Retina (tissue), 1 donor: ENCODE measurements at regions not wholly inside any gene's neighbourhood (a gene's known extent, or its start where the extent isn't known, plus 50 kb on each side); places are given as distances from the start of the nearest gene placed in this dataset.
"Not testable (repeated sequence)": the region's sequence is repeated elsewhere in the genome, so short reads cannot be mapped to it uniquely, and the experiment has no call there.

ENCODE experiments used
- DNase-seq: peaks from one replicate; pipeline ENCODE4 v3.0.0-alpha.2; 2016

DNA sequence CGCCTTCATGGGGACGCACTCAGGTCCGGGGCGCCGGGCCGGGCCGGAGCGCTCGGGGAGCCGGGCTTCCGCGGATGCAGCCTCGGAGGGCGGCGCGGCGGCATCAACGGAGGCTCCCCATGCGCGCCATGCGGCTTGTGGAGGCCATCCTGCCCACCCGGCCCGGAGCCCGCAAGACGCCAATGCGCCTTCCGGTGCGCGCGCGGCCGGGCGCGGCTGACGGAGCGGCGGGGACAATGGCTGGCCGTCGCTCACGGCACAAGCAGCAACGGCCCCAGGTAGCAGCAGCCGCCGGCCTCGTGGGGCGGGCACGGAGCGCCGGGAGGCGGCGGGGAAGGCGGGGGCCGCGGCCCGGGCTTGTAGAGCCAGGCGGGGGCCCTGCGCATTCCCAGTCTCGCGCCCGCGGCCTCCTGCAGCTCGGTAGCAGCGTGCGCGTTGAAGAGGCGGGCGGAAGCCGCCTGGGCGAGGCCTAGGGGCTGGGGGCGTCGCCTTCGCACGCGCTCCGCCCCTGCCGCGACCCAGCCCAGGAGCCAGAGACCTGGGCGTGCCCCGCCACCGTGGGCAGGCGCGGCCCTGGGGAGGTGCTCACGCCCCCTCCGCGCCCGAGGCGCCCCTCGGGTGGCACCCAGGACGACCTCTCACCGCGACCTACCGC, 168.6 kb upstream of the PRKX start:
- DNase-seq, result not testable (repeated sequence)

DNA sequence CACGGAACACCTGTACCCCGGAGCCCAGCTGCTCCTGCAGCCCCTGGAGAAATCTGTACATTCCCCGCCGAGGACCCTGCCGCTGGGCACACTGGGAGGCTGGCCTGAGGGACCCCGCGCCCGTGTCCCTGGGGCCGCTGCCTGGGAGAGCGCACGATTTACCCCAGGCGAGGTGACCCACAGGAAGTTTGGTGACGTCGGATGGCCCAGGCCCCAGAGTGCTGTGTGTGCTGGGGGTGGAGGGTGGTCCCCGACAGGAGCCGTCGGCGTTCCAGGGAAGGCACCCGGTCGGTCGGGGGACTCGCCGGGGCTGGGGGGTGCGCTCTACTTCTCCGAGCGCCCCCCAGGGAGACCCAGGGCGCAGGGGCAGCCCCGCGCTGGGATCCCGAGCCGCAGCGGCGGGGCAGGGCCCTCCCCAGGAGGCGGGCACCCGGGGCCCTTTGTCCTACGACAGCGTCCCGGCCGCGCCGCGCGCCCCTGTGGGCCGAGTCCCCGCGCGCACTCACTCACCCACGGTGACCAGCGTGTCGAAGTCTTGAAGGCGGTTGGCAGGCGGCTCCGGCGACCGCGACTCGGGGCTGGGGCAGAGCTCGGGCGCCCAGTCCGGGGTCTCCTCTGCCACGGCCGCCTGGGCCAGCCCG, 167.9 kb upstream of the PRKX start:
- DNase-seq, result not testable (repeated sequence)

DNA sequence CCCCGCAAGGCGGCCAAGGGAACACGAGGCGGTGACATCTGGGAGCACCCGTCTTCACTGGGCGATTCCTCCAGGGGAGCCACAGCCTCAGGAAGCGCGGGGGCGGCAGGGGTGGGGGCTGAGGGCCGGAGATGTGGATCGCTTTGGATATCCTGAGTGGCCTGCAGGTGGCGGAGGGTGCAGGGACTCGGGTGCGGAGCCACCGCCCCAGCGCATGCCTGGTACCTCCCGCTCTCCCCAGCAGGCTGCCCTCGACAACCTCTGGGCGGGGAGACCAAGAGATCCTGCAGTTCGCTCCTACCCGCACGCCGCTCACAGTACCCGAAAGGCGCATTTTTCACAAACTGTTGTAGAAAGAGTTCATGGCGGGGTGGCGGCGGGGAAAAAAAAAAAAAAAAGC, 162.9 kb upstream of the PRKX start:
- not testable (repeated sequence) for DNase-seq

DNA sequence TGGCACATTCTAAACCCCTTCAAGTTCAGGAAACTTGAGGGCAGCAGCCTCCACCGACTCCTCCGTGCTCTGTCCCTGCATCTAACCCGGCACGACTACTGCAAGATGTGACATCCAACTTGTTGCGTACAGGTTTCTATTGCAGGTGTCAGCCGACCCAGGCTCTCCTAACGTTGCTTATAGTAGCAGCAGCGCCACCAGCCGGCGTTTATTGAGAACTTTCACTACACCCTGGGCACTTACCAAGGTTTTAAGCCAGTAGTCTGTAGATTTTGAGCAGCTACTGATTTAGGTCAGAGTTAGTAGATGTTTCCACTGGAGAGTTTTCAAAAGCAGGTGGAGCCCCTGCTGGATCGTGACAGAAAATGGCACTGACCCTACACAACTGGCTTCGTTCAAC, 162.2 kb upstream of the PRKX start:
- not testable (repeated sequence) for DNase-seq

DNA sequence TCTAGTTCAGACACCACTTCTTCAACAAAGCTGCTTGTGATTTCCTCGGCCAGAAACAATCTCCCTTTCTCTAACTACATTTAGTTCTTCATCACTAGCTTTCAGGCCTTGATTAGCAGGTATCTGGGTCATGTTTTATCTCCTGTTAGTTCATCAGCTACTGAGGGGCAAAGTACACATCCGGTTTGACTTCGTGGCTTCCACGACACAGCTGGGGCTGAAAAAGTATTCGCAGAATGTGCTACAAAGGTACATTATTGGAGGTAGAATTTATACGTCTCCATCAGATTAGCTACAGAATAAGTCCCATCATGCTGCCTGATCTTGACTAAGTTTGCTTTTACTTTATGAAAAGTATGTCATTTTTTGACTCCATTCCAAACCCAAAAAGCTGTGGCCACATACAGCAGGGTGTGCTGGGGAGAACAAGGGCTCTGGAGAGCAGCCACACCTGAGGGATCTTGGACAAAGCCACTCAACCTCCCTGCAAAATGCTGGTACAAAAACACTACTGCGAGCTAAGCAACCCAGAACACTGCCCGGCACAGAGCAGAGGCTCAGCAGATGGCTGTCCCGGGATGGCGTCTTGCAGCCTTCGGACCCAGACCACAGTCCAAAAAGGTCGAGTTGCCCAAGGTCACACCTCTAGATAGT, 158.9 kb upstream of the PRKX start:
- not testable (repeated sequence) for DNase-seq

DNA sequence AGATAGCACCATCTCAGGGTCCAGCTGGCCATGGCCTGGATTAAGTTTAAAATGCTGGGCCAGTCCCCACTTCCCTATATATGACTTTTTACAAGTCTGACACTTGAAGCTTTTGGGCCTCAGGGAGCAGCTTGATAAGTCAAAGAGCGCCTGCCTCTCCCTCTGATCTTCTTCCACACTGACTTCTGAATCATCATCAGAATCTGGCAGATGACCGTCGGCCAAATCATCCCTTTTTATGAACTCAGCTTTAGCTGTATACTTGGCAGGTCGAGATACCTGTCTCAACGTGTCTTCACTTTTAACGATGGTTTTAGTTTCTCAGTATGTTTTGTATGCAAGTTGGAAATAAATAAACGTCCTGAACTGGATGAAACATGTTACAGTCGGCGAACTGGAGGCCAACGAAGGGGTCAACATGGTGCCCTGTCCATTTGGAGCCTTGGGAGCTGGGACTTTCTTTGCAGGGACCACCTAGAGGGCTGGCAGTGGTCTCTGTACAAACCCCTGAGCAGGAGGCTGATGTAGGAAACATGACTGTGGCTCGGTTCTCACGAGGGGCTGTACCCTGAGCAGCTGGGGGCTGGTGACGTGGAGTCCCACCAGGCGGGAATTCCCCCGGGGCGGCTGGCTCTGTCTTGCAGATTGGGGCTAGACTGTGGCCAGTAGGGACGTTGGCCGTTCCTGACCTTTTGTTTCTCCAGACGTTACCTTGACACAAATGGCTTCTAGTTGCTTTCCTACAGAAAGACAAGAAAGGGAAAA, 153.8 kb upstream of the PRKX start:
- not testable (repeated sequence) for DNase-seq

DNA sequence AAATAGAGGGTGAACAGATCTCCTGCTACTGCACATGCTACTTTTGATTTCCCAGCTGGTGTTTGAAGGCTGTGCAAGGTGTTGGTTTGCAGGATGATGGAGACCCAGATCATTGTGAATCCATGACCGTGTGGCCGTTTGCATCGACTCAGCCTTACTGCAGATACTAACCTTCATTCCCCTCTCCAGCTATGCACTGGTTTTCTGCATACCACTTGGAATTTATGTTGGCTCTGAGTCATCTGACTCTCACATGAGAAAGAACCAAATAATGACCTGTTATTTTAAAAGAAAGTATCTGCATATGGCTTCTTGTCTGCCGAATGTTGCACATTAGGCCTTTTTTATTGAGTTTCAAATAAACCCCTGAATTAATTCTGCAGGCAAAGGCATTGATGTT, 144.9 kb upstream of the PRKX start:
- DNase-seq, result not testable (repeated sequence)

DNA sequence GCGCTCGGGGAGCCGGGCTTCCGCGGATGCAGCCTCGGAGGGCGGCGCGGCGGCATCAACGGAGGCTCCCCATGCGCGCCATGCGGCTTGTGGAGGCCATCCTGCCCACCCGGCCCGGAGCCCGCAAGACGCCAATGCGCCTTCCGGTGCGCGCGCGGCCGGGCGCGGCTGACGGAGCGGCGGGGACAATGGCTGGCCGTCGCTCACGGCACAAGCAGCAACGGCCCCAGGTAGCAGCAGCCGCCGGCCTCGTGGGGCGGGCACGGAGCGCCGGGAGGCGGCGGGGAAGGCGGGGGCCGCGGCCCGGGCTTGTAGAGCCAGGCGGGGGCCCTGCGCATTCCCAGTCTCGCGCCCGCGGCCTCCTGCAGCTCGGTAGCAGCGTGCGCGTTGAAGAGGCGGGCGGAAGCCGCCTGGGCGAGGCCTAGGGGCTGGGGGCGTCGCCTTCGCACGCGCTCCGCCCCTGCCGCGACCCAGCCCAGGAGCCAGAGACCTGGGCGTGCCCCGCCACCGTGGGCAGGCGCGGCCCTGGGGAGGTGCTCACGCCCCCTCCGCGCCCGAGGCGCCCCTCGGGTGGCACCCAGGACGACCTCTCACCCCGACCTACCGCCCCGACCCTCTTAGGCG, 130.2 kb upstream of the PRKX start:
- not testable (repeated sequence) for DNase-seq

DNA sequence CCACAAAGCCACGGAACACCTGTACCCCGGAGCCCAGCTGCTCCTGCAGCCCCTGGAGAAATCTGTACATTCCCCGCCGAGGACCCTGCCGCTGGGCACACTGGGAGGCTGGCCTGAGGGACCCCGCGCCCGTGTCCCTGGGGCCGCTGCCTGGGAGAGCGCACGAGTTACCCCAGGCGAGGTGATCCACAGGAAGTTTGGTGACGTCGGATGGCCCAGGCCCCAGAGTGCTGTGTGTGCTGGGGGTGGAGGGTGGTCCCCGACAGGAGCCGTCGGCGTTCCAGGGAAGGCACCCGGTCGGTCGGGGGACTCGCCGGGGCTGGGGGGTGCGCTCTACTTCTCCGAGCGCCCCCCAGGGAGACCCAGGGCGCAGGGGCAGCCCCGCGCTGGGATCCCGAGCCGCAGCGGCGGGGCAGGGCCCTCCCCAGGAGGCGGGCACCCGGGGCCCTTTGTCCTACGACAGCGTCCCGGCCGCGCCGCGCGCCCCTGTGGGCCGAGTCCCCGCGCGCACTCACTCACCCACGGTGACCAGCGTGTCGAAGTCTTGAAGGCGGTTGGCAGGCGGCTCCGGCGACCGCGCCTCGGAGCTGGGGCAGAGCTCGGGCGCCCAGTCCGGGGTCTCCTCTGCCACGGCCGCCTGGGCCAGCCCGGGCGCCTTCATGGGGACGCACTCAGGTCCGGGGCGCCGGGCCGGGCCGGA, 129.5 kb upstream of the PRKX start:
- not testable (repeated sequence) for DNase-seq

DNA sequence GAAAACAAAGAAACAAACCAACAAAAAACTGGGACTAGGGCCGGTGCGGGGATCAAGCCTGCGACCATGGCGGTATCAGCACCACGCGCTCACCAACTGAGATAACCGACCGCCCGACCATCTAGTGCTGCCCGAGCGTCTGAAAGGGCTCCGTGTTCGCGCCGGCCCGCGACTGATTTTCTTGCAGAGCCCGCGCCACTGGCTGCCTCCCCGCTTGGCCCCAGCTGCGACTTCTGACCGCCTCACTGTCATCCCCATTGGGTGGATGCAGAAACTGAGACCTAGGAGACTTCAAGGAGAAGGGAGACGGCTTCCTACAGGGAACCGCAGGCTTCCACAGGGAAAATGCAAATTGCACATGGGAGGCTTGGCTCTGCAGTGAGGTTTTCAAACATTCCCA, 125.3 kb upstream of the PRKX start:
- not testable (repeated sequence) for DNase-seq

DNA sequence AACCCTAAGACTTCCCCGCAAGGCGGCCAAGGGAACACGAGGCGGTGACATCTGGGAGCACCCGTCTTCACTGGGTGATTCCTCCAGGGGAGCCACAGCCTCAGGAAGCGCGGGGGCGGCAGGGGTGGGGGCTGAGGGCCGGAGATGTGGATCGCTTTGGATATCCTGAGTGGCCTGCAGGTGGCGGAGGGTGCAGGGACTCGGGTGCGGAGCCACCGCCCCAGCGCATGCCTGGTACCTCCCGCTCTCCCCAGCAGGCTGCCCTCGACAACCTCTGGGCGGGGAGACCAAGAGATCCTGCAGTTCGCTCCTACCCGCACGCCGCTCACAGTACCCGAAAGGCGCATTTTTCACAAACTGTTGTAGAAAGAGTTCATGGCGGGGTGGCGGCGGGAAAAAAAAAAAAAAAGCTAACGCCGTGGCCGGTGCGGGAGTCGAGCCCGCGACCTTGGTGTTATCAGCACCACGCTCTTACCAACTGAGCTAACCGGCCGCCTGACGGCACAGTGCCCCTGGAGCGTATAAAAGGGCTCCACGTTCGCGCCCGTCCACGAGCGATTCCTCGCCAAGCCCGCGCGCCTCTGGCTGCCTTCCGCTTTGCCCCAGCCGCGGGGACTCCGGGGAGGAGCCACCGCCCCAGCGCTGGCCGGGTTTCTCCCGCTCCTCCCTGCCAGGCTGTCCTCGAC, 124.7 kb upstream of the PRKX start:
- not testable (repeated sequence) for DNase-seq

DNA sequence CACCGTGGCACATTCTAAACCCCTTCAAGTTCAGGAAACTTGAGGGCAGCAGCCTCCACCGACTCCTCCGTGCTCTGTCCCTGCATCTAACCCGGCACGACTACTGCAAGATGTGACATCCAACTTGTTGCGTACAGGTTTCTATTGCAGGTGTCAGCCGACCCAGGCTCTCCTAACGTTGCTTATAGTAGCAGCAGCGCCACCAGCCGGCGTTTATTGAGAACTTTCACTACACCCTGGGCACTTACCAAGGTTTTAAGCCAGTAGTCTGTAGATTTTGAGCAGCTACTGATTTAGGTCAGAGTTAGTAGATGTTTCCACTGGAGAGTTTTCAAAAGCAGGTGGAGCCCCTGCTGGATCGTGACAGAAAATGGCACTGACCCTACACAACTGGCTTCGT, 123.8 kb upstream of the PRKX start:
- not testable (repeated sequence) for DNase-seq

DNA sequence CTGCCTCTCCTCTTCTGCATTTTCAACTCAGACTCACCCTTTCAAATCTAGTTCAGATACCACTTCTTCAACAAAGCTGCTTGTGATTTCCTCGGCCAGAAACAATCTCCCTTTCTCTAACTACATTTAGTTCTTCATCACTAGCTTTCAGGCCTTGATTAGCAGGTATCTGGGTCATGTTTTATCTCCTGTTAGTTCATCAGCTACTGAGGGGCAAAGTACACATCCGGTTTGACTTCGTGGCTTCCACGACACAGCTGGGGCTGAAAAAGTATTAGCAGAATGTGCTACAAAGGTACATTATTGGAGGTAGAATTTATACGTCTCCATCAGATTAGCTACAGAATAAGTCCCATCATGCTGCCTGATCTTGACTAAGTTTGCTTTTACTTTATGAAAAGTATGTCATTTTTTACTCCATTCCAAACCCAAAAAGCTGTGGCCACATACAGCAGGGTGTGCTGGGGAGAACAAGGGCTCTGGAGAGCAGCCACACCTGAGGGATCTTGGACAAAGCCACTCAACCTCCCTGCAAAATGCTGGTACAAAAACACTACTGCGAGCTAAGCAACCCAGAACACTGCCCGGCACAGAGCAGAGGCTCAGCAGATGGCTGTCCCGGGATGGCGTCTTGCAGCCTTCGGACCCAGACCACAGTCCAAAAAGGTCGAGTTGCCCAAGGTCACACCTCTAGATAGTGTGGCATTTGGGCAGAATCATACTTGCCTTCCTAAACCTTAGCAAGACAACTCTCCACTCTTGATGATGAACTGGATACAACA, 120.5 kb upstream of the PRKX start:
- DNase-seq, result not testable (repeated sequence)

DNA sequence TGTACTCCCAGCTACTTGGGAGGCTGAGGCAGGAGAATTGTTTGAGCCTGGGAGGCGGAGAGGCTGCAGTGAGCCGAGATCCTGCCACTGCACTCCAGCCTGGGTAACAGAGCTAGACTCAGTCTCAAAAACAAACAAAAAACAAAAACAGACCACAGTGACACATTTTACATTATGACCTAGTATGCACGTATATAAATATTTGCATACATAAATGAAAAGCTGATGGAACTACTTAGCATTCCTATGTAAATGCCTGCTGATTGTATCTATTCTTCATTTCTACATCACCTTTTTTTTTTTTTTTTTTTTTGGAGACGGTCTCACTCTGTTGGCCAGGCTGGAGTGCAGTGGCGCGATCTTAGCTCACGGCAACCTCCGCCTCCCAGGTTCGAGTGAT, 116.6 kb upstream of the PRKX start:
- DNase-seq, result not testable (repeated sequence)

DNA sequence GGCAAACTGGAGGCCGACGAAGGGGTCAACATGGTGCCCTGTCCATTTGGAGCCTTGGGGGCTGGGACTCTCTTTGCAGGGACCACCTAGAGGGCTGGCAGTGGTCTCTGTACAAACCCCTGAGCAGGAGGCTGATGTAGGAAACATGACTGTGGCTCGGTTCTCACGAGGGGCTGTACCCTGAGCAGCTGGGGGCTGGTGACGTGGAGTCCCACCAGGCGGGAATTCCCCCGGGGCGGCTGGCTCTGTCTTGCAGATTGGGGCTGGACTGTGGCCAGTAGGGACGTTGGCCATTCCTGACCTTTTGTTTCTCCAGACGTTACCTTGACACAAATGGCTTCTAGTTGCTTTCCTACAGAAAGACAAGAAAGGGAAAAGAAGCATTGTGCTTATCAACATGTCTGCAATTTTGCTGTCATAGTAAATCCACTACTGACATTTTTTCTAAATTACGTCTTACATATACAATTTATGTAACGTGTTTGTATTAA, 115.6 kb upstream of the PRKX start:
- DNase-seq, result not testable (repeated sequence)

DNA sequence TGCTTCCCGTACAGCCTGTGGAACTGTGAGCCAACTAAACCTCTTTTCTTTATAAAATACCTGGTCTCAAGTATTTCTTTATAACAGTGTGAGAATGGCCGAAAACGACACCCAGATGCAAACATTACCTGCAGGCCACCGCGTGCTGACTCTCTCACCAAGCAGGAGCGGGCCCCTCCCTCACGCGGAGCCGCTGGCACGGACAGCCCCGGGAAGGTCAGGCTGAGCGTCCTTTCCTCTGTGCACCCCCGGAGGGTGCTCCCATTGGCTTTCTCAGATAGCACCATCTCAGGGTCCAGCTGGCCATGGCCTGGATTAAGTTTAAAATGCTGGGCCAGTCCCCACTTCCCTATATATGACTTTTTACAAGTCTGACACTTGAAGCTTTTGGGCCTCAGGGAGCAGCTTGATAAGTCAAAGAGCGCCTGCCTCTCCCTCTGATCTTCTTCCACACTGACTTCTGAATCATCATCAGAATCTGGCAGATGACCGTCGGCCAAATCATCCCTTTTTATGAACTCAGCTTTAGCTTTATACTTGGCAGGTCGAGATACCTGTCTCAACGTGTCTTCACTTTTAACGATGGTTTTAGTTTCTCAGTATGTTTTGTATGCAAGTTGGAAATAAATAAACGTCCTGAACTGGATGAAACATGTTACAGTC, 115.1 kb upstream of the PRKX start:
- not testable (repeated sequence) for DNase-seq

DNA sequence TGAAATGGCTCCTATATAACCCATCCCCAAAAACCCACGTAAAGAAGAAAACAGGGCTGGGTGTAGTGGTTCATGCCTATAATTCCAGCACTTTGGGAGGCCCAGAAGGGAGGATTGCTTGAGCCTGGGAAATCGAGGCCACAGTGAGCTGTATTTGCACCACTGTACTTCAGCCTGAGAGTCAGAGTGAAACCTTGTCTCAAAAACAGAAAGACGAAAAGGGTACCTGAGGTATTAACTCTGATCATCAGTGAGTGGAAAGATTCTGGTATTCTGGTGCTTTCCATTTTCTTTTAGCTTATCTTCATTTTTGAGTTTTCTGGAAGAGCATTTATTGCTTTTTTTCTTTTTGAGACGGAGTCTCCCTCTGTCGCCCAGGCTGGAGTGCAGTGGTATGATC, 110.6 kb upstream of the PRKX start:
- not testable (repeated sequence) for DNase-seq

DNA sequence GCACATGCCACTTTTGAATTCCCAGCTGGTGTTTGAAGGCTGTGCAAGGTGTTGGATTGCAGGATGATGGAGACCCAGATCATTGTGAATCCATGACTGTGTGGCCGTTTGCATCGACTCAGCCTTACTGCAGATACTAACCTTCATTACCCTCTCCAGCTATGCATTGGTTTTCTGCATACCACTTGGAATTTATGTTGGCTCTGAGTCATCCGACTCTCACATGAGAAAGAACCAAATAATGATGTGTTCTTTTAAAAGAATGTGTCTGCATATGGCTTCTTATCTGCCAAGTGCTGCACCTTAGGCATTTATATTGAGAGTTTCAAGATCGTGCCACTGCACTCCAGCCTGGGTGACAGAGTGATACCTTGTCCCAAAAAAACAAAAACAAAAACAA, 106.7 kb upstream of the PRKX start:
- DNase-seq, result no peak

DNA sequence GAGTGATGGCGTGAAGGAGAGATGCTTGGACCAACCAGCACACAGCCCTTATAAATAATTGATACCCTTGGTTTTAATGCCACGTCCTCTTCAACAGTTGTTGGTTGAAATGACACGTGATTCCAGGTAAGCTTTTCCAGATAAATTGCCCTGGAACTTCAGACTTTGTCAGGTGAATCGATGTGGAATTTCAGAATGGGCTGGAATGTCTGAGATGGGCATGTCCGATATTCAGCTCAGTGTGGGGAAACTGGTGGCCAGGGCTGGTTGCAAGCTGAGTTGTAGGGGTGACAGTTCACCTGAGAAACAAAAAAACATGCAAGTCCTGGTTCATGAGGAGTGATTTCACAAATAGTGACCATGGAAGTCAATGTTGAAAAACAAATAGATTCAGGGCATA, 104.0 kb upstream of the PRKX start:
- not testable (repeated sequence) for DNase-seq
